SK-N-SH treated with all-trans-retinoic acid at 6 μM for 48 hours (cell line): ENCODE measurements at regions not wholly inside any gene's neighbourhood (a gene's known extent, or its start where the extent isn't known, plus 50 kb on each side); places are given as distances from the start of the nearest gene placed in this dataset.

Experiments
- ARNTL ChIP-seq: fragments of 450-650 bp; formaldehyde crosslinking; IDR thresholded peaks from 2 replicates; pipeline ENCODE4 v1.5.0; 2020; ENCODE audit warnings: low read depth, mild to moderate bottlenecking, moderate library complexity, borderline replicate concordance
- GLIS3 ChIP-seq: fragments of 250-450 bp; sonication (Bioruptor Pico); IDR thresholded peaks from 2 replicates; pipeline ENCODE4 v1.5.0; 2020; ENCODE audit warnings: mild to moderate bottlenecking, moderate library complexity
- TOX ChIP-seq: fragments of 250-450 bp; sonication (Bioruptor Pico); IDR thresholded peaks from 2 replicates; pipeline ENCODE4 v1.8.0; 2021; ENCODE audit warnings: mild to moderate bottlenecking, moderate library complexity, borderline replicate concordance

DNA sequence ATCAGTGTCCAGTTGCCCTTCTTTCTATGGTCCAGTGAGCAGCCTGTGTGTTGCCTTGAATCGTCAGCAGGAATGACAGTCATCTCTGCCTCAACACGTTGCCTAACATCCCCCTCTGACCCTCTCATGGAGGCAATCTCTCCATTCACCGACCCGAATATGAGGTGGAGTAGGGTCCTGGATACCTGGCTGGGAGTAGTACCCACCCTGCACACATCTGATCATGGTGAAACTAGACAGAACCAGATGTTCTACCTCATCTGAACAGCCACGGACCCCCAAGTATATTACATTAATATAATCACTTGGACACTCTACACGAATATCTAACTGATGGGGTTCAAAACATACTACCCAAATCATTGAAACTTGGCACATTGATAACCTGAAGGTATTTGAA, 77.0 kb upstream of the COL21A1 start:
- TF ChIP-seq GLIS3 (CRISPR knock-in tag): no peak
- TF ChIP-seq TOX (CRISPR knock-in tag): no peak
- no peak for TF ChIP-seq ARNTL
